Mesenchymal stem cell (in vitro differentiated cells and primary cell): ENCODE measurements at regions not wholly inside any gene's neighbourhood (a gene's known extent, or its start where the extent isn't known, plus 50 kb on each side); places are given as distances from the start of the nearest gene placed in this dataset.

Experiments used
- DNase-seq: peaks from one replicate; pipeline ENCODE4 v3.0.0-alpha.2; 2013
- H2AFZ ChIP-seq: one replicate; pipeline ENCODE4 v1.6.1; 2013; ENCODE audit warnings: low read depth, mild to moderate bottlenecking, control low read depth, inconsistent platforms, low read length, moderate library complexity
- H2AK5ac ChIP-seq: 2 replicates; pipeline ENCODE4 v1.6.1; 2013; ENCODE audit warnings: low read length, moderate library complexity, mild to moderate bottlenecking, inconsistent platforms; ENCODE audit not compliant: severe bottlenecking
- H2BK120ac ChIP-seq: one replicate; pipeline ENCODE4 v1.6.1; 2013; ENCODE audit warnings: low read depth, mild to moderate bottlenecking, inconsistent platforms, low read length, moderate library complexity
- H2BK12ac ChIP-seq, 2 experiments: one replicate each; pipeline ENCODE4 v1.6.1; 2013; ENCODE audit warnings: inconsistent platforms in 2 of 2, low read length in 2 of 2, mild to moderate bottlenecking in 2 of 2, moderate library complexity in 2 of 2, control low read depth in 1 of 2
- H2BK15ac ChIP-seq: one replicate; pipeline ENCODE4 v1.6.1; 2013; ENCODE audit warnings: mild to moderate bottlenecking, low read depth, inconsistent platforms; ENCODE audit not compliant: poor library complexity, severe bottlenecking
- H2BK5ac ChIP-seq: 2 replicates; pipeline ENCODE4 v1.6.1; 2013; ENCODE audit warnings: low read depth, mild to moderate bottlenecking, low read length, control low read depth, inconsistent platforms; ENCODE audit not compliant: poor library complexity, severe bottlenecking
- H3K14ac ChIP-seq, 2 experiments: one replicate each; pipeline ENCODE4 v1.6.1; 2013; ENCODE audit warnings: inconsistent platforms in 2 of 2, low read length in 2 of 2, control low read depth in 1 of 2, mild to moderate bottlenecking in 1 of 2, moderate library complexity in 1 of 2
- H3K18ac ChIP-seq, 2 experiments: one replicate each; pipeline ENCODE4 v1.6.1; 2013; ENCODE audit warnings: inconsistent platforms in 2 of 2, low read length in 2 of 2, control low read depth in 1 of 2, low read depth in 1 of 2, mild to moderate bottlenecking in 1 of 2
- H3K23ac ChIP-seq, 2 experiments: one replicate each; pipeline ENCODE4 v1.6.1; 2013; ENCODE audit warnings: inconsistent platforms in 2 of 2, low read length in 2 of 2, mild to moderate bottlenecking in 2 of 2, moderate library complexity in 2 of 2, control low read depth in 1 of 2
- H3K27ac ChIP-seq: 2 replicates; pipeline ENCODE4 v1.5.1; 2013; ENCODE audit warnings: mild to moderate bottlenecking, moderate library complexity, low read length, control low read depth, inconsistent platforms; ENCODE audit not compliant: poor library complexity, severe bottlenecking
- H3K27me3 ChIP-seq, 2 experiments: 2 replicates each; pipeline versions ENCODE4 v1.6.1 to v1.7.0; 2013; ENCODE audit warnings: low read length in 2 of 2, mild to moderate bottlenecking in 2 of 2, moderate library complexity in 2 of 2, control low read depth in 1 of 2, inconsistent platforms in 1 of 2; ENCODE audit not compliant: control insufficient read depth in 1 of 2, insufficient read depth in 1 of 2
- H3K36me3 ChIP-seq, 2 experiments: 2 replicates each; pipeline versions ENCODE4 v1.6.1 to v1.7.0; 2013; ENCODE audit warnings: low read length in 2 of 2, control low read depth in 1 of 2, inconsistent platforms in 1 of 2, low read depth in 1 of 2, mild to moderate bottlenecking in 1 of 2; ENCODE audit not compliant: insufficient read depth in 2 of 2, control insufficient read depth in 1 of 2
- H3K4ac ChIP-seq, 2 experiments: one replicate each; pipeline ENCODE4 v1.6.1; 2013; ENCODE audit warnings: inconsistent platforms in 2 of 2, low read length in 2 of 2, mild to moderate bottlenecking in 2 of 2, moderate library complexity in 2 of 2, control low read depth in 1 of 2, low read depth in 1 of 2
- H3K4me1 ChIP-seq: 2 replicates; pipeline ENCODE4 v1.6.1; 2013; ENCODE audit warnings: low read depth, low read length, control low read depth; ENCODE audit not compliant: control insufficient read depth, insufficient read depth
- H3K4me2 ChIP-seq: 2 replicates; pipeline ENCODE4 v1.6.1; 2013; ENCODE audit warnings: low read length, mild to moderate bottlenecking, inconsistent platforms; ENCODE audit not compliant: poor library complexity, severe bottlenecking
- H3K4me3 ChIP-seq, 2 experiments: 2 replicates each; pipeline versions ENCODE4 v1.5.1 to v1.7.0; 2013; ENCODE audit warnings: low read length in 2 of 2, mild to moderate bottlenecking in 2 of 2, control low read depth in 1 of 2, low read depth in 1 of 2; ENCODE audit not compliant: insufficient read depth in 1 of 2
- H3K79me1 ChIP-seq: replicated peaks from 2 replicates; pipeline ENCODE4 v1.6.1; 2013; ENCODE audit warnings: mild to moderate bottlenecking, control low read depth, low read length, inconsistent platforms; ENCODE audit not compliant: poor library complexity, severe bottlenecking
- H3K9ac ChIP-seq: 2 replicates; pipeline ENCODE4 v1.7.0; 2013; ENCODE audit warnings: mild to moderate bottlenecking, low read length, moderate library complexity
- H3K9me3 ChIP-seq: 2 replicates; pipeline ENCODE4 v1.7.0; 2013; ENCODE audit warnings: mild to moderate bottlenecking, low read length; ENCODE audit not compliant: control insufficient read depth
- H4K8ac ChIP-seq: one replicate; pipeline ENCODE4 v1.6.1; 2013; ENCODE audit warnings: inconsistent platforms, mild to moderate bottlenecking, low read length, moderate library complexity
- H4K91ac ChIP-seq: one replicate; pipeline ENCODE4 v1.6.1; 2013; ENCODE audit warnings: mild to moderate bottlenecking, low read length, inconsistent platforms
- WGBS: methylation state at CpG from one replicate; pipeline ENCODE4 v1.1.7; 2013; ENCODE audit warnings: mixed read lengths; 5-methylcytosine and 5-hydroxymethylcytosine counted together

GRCh38 chr3:193928354-193929209 is 207.4 kb upstream of the HES1 start:
- H2BK120ac ChIP-seq = no peak overlapping the region
- no peaks in the 10 kb centered on the region for H3K79me1 ChIP-seq

GRCh38 chr3:193929373-193929772 is 206.6 kb upstream of the HES1 start:
- Histone ChIP-seq H3K4me2 (no peak overlapping the region), H4K8ac (no peak overlapping the region), H3K79me1 (no peaks in the 10 kb centered on the region), H3K36me3 (no peaks in the 10 kb centered on the region), H3K9me3 (peaks cover 11% of the 10 kb centered on the region), H3K4me1 (no peaks in the 10 kb centered on the region), H3K18ac (no peak overlapping the region), H2AK5ac (no peak overlapping the region), H3K4ac (no peak overlapping the region), H2BK15ac (no peak overlapping the region), H3K9ac (no peak overlapping the region), H3K14ac (no peak overlapping the region), H3K23ac (no peak overlapping the region), H3K4me3 (no peak overlapping the region), H2BK5ac (no peak overlapping the region), H3K27ac (no peak overlapping the region), H2BK12ac (no peak overlapping the region), H3K27me3 (peaks cover 15 to 26% of the 10 kb centered on the region in 2 experiments), H2AFZ (no peak overlapping the region), H4K91ac (no peak overlapping the region), H2BK120ac (no peak overlapping the region)
- no peak for DNase-seq
- WGBS = 94% methylated on average over 4 of the region's 5 CpGs

More at GRCh38 chr3:193928354-193929209, 207.4 kb upstream of the HES1 start:
- Histone ChIP-seq H3K4me2 (no peak overlapping the region), H4K8ac (no peak overlapping the region), H3K14ac (no peak overlapping the region), H3K23ac (no peak overlapping the region), H2BK12ac (no peak overlapping the region), H2BK5ac (no peak overlapping the region), H2BK15ac (no peak overlapping the region), H3K4ac (no peak overlapping the region), H2AK5ac (no peak overlapping the region), H3K27ac (no peak overlapping the region), H3K4me1 (no peaks in the 10 kb centered on the region), H2AFZ (no peak overlapping the region), H3K9me3 (peaks cover 16% of the 10 kb centered on the region), H4K91ac (no peak overlapping the region), H3K9ac (no peak overlapping the region), H3K4me3 (no peak overlapping the region), H3K18ac (no peak overlapping the region), H3K36me3 (no peaks in the 10 kb centered on the region), H3K27me3 (peaks cover 15 to 23% of the 10 kb centered on the region in 2 experiments)
- WGBS = 92% methylated on average over 6 of the region's 7 CpGs
- no peak for DNase-seq

GRCh38 chr3:193929921-193930646 is 205.9 kb upstream of the HES1 start:
- no peak overlapping the region for H3K23ac ChIP-seq
- H3K36me3 ChIP-seq = no peaks in the 10 kb centered on the region
- no peak overlapping the region for H3K4me3 ChIP-seq
- no peak overlapping the region for H3K9ac ChIP-seq
- H4K8ac ChIP-seq = no peak overlapping the region
- H2BK12ac ChIP-seq = no peak overlapping the region
- no peaks in the 10 kb centered on the region for H3K4me1 ChIP-seq
- H2BK120ac ChIP-seq = no peak overlapping the region
- H2AK5ac ChIP-seq = no peak overlapping the region
- H2BK15ac ChIP-seq = no peak overlapping the region
- WGBS = 98% methylated on average over 5 of the region's 7 CpGs
- H4K91ac ChIP-seq = no peak overlapping the region
- H3K79me1 ChIP-seq = no peaks in the 10 kb centered on the region
- no peak overlapping the region for H2AFZ ChIP-seq
- H3K18ac ChIP-seq = no peak overlapping the region
- no peak overlapping the region for H2BK5ac ChIP-seq
- H3K14ac ChIP-seq = no peak overlapping the region
- no peak overlapping the region for H3K4ac ChIP-seq
- no peak for DNase-seq
- peaks cover 4% of the 10 kb centered on the region for H3K9me3 ChIP-seq
- no peak overlapping the region for H3K4me2 ChIP-seq
- H3K27me3 ChIP-seq = peaks cover 16 to 30% of the 10 kb centered on the region in 2 experiments
- no peak overlapping the region for H3K27ac ChIP-seq

GRCh38 chr3:193932136-193932535 is 203.8 kb upstream of the HES1 start:
- no peak overlapping the region for H3K27ac ChIP-seq
- no peak overlapping the region for H3K4me2 ChIP-seq
- DNase-seq = peak; percentile 39
- H3K18ac ChIP-seq = no peak overlapping the region
- peaks cover 29 to 37% of the 10 kb centered on the region in 2 experiments for H3K27me3 ChIP-seq
- H4K8ac ChIP-seq = no peak overlapping the region
- no peak overlapping the region for H2BK5ac ChIP-seq
- H2BK15ac ChIP-seq = no peak overlapping the region
- H3K9ac ChIP-seq = no peak overlapping the region
- H2BK120ac ChIP-seq = no peak overlapping the region
- H3K23ac ChIP-seq = no peak overlapping the region
- WGBS = 79% methylated on average over 2 of the region's 2 CpGs
- H2BK12ac ChIP-seq = no peak overlapping the region
- H3K4ac ChIP-seq = no peak overlapping the region
- no peak overlapping the region for H3K4me3 ChIP-seq
- no peak overlapping the region for H2AK5ac ChIP-seq
- no peaks in the 10 kb centered on the region for H3K79me1 ChIP-seq
- H3K9me3 ChIP-seq = peaks cover 2% of the 10 kb centered on the region
- H2AFZ ChIP-seq = no peak overlapping the region
- H4K91ac ChIP-seq = no peak overlapping the region
- no peaks in the 10 kb centered on the region for H3K4me1 ChIP-seq
- H3K36me3 ChIP-seq = no peaks in the 10 kb centered on the region
- H3K14ac ChIP-seq = no peak overlapping the region
